Left ventricle myocardium inferior (tissue), 1 donor: ENCODE measurements at regions not wholly inside any gene's neighbourhood (a gene's known extent, or its start where the extent isn't known, plus 50 kb on each side); places are given as distances from the start of the nearest gene placed in this dataset.
A peak's percentile ranks its signal among the peaks of the same experiment; 100 is the strongest.

Experiments
- DNase-seq: peaks from one replicate; pipeline ENCODE4 v3.0.0-alpha.2; 2020
- H3K27ac ChIP-seq: fragments of 200-600 bp; replicated peaks from 2 replicates; pipeline ENCODE4 v1.8.0; 2021
- H3K27me3 ChIP-seq: fragments of 200-600 bp; 2 replicates; pipeline ENCODE4 v1.8.0; 2021; ENCODE audit warnings: low read depth
- H3K36me3 ChIP-seq: fragments of 200-600 bp; 2 replicates; pipeline ENCODE4 v1.8.0; 2021
- H3K4me1 ChIP-seq: fragments of 200-600 bp; 2 replicates; pipeline ENCODE4 v1.8.0; 2021
- H3K4me3 ChIP-seq: fragments of 200-600 bp; 2 replicates; pipeline ENCODE4 v1.8.0; 2021; ENCODE audit warnings: mild to moderate bottlenecking, moderate library complexity
- H3K9me3 ChIP-seq: fragments of 200-600 bp; replicated peaks from 2 replicates; pipeline ENCODE4 v1.8.0; 2021
- intact Hi-C: fragments of 100-400 bp; cut with micrococcal nuclease; formaldehyde crosslinking; loops from one replicate; pipeline ENCODE4 v1.11.0; 2022
- TF ChIP-seq, protein P1 (sequence below): fragments of 200-600 bp; IDR thresholded peaks from 2 replicates; pipeline ENCODE4 v1.8.0; 2021; ENCODE audit warnings: antibody characterized with exemption, mild to moderate bottlenecking, borderline replicate concordance
- donor health status: DM: no; HTN: yes; CAD: no; lungs with severe emphysema.

DNA sequence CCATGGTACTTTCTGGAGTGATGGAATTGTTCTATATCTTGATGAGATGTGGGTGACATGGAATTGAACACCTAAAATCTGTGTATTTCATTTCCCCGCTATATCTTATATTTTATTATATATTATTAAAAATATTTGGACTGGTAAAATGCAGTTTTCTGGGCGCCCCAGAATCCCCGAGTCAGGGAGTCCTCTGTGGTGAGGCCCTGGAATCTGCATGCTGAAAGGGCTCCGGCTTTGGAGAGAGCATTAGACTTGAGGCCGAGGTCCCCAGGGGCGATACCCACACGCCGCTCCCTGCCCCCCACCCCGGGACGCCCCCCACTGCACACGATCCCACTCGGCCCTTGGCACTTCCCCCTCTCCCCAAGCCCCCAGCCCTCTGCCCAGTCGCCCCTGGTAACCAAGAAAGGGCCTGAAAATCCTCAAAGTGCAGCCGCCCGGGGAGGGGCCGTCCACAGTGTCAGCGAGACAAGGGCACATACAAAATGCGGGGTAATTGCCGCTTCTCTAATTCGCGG is 126.0 kb downstream of the ZFP36L2 start:
- H3K4me3 ChIP-seq = peak overlapping the region; percentile 65
- no peak for DNase-seq
- no peaks in the 10 kb centered on the region for H3K36me3 ChIP-seq
- H3K4me1 ChIP-seq = peaks cover 50% of the 10 kb centered on the region
- H3K27ac ChIP-seq = peak overlapping the region; percentile 87
- peaks cover 6% of the 10 kb centered on the region for H3K9me3 ChIP-seq
- intact Hi-C loops = no loop called here
- TF ChIP-seq, protein P1, sequence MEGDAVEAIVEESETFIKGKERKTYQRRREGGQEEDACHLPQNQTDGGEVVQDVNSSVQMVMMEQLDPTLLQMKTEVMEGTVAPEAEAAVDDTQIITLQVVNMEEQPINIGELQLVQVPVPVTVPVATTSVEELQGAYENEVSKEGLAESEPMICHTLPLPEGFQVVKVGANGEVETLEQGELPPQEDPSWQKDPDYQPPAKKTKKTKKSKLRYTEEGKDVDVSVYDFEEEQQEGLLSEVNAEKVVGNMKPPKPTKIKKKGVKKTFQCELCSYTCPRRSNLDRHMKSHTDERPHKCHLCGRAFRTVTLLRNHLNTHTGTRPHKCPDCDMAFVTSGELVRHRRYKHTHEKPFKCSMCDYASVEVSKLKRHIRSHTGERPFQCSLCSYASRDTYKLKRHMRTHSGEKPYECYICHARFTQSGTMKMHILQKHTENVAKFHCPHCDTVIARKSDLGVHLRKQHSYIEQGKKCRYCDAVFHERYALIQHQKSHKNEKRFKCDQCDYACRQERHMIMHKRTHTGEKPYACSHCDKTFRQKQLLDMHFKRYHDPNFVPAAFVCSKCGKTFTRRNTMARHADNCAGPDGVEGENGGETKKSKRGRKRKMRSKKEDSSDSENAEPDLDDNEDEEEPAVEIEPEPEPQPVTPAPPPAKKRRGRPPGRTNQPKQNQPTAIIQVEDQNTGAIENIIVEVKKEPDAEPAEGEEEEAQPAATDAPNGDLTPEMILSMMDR = no peak
- no peaks in the 10 kb centered on the region for H3K27me3 ChIP-seq

DNA sequence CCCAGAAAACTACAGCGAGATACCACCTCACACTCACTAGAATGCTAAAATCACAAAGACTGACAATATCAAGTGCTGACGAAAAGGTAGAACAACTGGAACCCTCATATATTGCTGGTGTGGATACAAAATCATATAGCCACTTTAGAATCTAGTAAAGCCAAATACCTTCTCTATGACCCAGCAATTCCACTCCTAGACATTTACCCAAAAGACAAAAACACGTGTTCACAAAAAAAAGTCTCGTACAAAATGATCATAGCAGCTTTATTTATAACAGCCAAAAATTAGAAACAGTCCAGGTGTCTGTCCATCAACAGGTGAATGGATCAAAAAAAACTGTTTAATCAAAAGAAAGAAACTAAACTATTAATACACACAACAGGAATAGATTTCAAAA is 126.6 kb downstream of the ZFP36L2 start:
- Histone ChIP-seq H3K4me1 (peaks cover 43% of the 10 kb centered on the region), H3K27me3 (no peaks in the 10 kb centered on the region), H3K36me3 (no peaks in the 10 kb centered on the region), H3K27ac (peak overlapping the region; percentile 87), H3K9me3 (peaks cover 6% of the 10 kb centered on the region), H3K4me3 (peak overlapping the region; percentile 65)
- intact Hi-C loops = no loop called here
- TF ChIP-seq, protein P1 = no peak
- DNase-seq = no peak

DNA sequence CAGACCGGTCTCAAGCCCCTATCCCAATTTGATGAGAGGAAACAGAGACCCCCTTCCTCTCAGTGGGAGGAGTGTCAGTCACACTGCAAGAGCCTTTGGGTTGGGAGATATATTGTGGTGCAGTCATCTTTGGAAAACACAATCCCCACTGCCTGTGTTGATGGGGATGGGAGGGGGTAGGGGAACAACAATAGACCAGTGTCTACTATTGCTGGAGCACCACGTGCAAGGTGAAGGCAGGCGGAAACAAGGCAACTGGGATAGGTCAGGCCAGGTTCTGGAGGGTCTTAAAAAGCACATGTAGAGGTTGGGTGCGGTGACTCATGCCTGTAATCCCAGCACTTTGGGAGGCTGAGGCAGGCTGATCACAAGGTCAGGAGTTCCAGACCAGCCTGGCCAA is 127.9 kb downstream of the ZFP36L2 start:
- Histone ChIP-seq H3K36me3 (no peaks in the 10 kb centered on the region), H3K4me3 (no peak overlapping the region), H3K9me3 (peaks cover 6% of the 10 kb centered on the region), H3K4me1 (peaks cover 41% of the 10 kb centered on the region), H3K27me3 (no peaks in the 10 kb centered on the region), H3K27ac (no peak overlapping the region)
- no peak for DNase-seq
- TF ChIP-seq, protein P1 = no peak
- intact Hi-C loops = no loop called here

DNA sequence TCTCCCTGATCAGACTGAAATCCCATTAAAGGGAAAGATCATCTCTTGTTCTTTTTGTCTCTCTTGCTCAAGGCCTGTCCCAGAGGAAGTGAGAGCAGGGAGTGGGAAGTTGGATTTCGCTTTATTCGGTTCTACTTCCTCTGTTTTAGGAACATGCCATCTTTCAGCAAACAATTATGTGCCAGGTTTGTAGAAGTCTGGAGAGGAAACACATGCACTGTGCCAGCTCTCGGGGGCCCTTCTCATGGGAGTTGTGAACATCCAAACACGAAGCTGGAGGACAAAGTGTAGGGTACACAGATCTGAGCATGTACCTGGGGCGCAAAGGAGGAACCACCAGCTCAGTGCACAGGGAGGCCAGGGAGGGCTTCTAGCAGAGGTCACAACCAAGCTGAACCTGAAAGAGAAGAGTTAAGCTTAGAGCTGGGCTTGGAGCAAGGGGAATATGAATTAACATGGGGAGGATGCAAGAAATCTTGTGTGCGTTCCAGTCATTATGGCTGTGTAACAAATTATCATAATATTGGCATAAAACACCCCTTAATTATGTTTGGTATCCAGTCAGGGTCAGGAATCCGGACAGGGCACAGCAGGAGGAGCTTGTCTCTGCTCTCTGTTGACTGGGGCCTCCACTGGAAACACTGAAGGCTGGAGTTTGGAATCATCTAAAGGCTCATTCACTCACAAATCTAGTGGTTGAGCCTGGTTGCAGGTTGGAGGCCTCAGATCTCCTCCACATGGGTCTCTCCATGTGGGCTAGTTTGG is 128.6 kb downstream of the ZFP36L2 start:
- no peak for DNase-seq
- Histone ChIP-seq H3K36me3 (no peaks in the 10 kb centered on the region), H3K4me1 (peaks cover 34% of the 10 kb centered on the region), H3K27me3 (no peaks in the 10 kb centered on the region), H3K27ac (peak overlapping the region; percentile 57), H3K9me3 (peaks cover 6% of the 10 kb centered on the region), H3K4me3 (no peak overlapping the region)
- intact Hi-C loops = no loop called here
- TF ChIP-seq, protein P1 = no peak

DNA sequence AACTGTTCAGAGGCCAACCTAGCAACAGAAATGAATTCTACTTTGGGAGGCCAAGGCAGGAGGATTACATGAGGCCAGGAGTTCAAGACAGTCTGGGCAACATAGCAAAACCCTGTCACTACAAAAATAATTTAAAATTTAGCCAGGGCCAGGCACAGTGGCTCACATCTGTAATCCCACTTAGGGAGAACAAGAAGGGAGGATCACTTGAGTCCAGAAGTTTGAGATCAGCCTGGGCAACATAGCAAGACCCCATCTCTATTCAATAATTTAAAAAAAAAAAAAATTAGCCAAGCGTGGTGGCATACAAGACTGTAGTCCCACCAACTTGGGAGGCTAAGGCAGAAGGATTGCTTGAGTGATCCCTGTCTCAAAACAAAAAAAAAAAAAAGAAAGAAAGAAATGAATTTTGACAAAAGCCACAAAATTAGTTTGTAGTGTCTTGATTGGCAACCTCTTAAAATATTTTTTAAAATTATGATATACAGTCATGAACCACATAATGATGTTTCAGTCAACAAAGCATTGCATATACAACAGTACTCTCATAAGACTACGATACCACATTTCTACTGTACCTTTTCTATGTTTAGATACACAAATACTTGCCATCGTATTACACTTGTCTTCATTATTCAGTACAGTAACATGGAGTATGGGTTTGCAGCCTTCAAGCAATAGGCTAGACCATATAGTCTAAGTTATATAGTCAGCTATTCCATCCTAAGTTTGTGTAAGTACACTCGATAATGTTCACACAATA is 130.7 kb downstream of the ZFP36L2 start:
- intact Hi-C loops = no loop called here
- DNase-seq = no peak
- peaks cover 15% of the 10 kb centered on the region for H3K9me3 ChIP-seq
- H3K27ac ChIP-seq = no peak overlapping the region
- H3K4me1 ChIP-seq = peaks cover 14% of the 10 kb centered on the region
- no peak overlapping the region for H3K4me3 ChIP-seq
- TF ChIP-seq, protein P1 = no peak
- peaks cover 5% of the 10 kb centered on the region for H3K36me3 ChIP-seq
- H3K27me3 ChIP-seq = no peaks in the 10 kb centered on the region
